Neural cell (in vitro differentiated cells): ENCODE measurements at regions not wholly inside any gene's neighbourhood (a gene's known extent, or its start where the extent isn't known, plus 50 kb on each side); places are given as distances from the start of the nearest gene placed in this dataset.

Experiments used
- small RNA-seq, 3 experiments: library from RNA; depleted of rRNA; stranded (forward); fragments of <200 nt; gene quantifications; one replicate each; pipeline ENCODE3, GENCODE V24; 2012

Small RNA genes lying in the stretch of these regions (small RNA-seq; reads per million reads assigned to genes)
- gene AC012409.4 (0 reads per million in 3 experiments), gene RNU2-3P (0.53 to 24.7 (median 2.6) reads per million in 3 experiments)
